ENCODE measurements at regions not wholly inside any gene's neighbourhood (a gene's known extent, or its start where the extent isn't known, plus 50 kb on each side); places are given as distances from the start of the nearest gene placed in this dataset.

GRCh38 chr6:91672201-91672600 is 1085.3 kb upstream of the MAP3K7 start:
- no peak for TF ChIP-seq CEBPB (IDR thresholded peaks at IDR 0.05)
- TF ChIP-seq RAD21 (conservative IDR thresholded peaks at IDR 0.05 in 1 of 2, IDR thresholded peaks at IDR 0.05 in 1 of 2), result no peak
- TF ChIP-seq CTCF (IDR thresholded peaks at IDR 0.05), result no peak
- TF ChIP-seq POLR2A (IDR thresholded peaks at IDR 0.05; ENCODE audit: low read length), result no peak
- no peak for TF ChIP-seq CBX2 (IDR thresholded peaks at IDR 0.05; ENCODE audit: borderline replicate concordance, low read depth)
- no peak for TF ChIP-seq CHD2 (IDR thresholded peaks at IDR 0.05; ENCODE audit: low read length, partially characterized antibody)
- TF ChIP-seq ELK1 (IDR thresholded peaks at IDR 0.05; ENCODE audit: low read depth, low read length), result no peak
